ENCODE measurements at regions not wholly inside any gene's neighbourhood (a gene's known extent, or its start where the extent isn't known, plus 50 kb on each side); places are given as distances from the start of the nearest gene placed in this dataset.

DNA sequence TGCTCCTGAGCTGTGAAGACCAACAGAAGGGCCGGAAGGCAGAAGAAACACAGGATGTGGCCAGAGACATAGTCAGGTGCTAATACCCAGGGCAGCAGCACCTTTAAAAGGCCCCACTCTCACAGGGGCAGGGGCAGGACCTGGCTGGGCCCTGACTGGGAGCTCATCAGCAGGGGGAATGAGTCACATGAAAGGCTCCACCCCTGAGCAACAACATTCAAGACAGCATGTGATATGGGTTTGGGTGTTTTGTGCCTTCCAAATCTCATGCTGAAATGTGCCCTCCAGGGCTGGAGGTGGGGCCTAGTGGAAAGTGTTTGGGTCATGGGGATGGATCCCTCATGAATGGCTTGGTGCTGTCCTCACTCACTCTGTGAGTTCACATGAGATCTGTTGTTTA lies 181.7 kb downstream of the ERCC6L2 start:
- intact Hi-C loops (cut with micrococcal nuclease) (no loop called here), in situ Hi-C loops (cut with MboI) (no loop called here)
- WGBS (ENCODE audit: insufficient coverage, low coverage, missing lambda C conversion rate), result 0% methylated on average over 1 of the region's 1 CpG
- POLR2A ChIA-PET, result interaction anchor here (0.6 kb wide), 1 partner anchor 666 kb away, joined by 5 read pairs; no protein-coding TSS in a partner anchor
- Histone ChIP-seq H3K27me3 (ENCODE audit: control insufficient read depth in 2 of 2, insufficient read depth in 2 of 2, low read length in 2 of 2) (peaks cover under 1 to 9% of the 10 kb centered on the region in 2 experiments; a peak in 3 of 5 replicates), H3K36me3 (ENCODE audit: control insufficient read depth, insufficient read depth, low read length) (no peaks in the 10 kb centered on the region), H3K4me3 (no peak overlapping the region), H3K4me1 (replicated peaks in 1 of 2; ENCODE audit: control insufficient read depth in 2 of 2, insufficient read depth in 2 of 2, low read length in 2 of 2) (no peaks in the 10 kb centered on the region), H4K20me1 (replicated peaks; ENCODE audit: control insufficient read depth, insufficient read depth, low read length) (no peaks in the 10 kb centered on the region), H3K9me3 (replicated peaks; ENCODE audit: control insufficient read depth, insufficient read depth, low read depth, low read length) (peaks cover 2% of the 10 kb centered on the region; the same call in 1 of the 2 replicates), H2AFZ (ENCODE audit: low read depth, low read length) (no peak overlapping the region), H3K79me2 (ENCODE audit: control insufficient read depth, insufficient read depth, low read length) (no peaks in the 10 kb centered on the region), H3K4me2 (ENCODE audit: insufficient read depth, low read length) (no peak overlapping the region), H3K9me1 (ENCODE audit: control insufficient read depth, insufficient read depth, low read length) (no peaks in the 10 kb centered on the region), H3K9ac (ENCODE audit: insufficient read depth in 1 of 2, low read depth in 2 of 2, low read length in 2 of 2) (no peak overlapping the region), H3K27ac (ENCODE audit: extremely low read depth, low read depth, low read length) (no peak overlapping the region)
- ATAC-seq (no peak), DNase-seq (ENCODE audit: extremely low read depth in 1 of 4, low spot score in 3 of 4) (no peak), FAIRE-seq (no peak)
- no peak for TF ChIP-seq ZNF146 (CRISPR knock-in tag; IDR thresholded peaks at IDR 0.05; ENCODE audit: unreplicated experiment)
- no peak for TF ChIP-seq ZNF197 (CRISPR knock-in tag; IDR thresholded peaks at IDR 0.05; ENCODE audit: low read depth)
- TF ChIP-seq, protein P1, sequence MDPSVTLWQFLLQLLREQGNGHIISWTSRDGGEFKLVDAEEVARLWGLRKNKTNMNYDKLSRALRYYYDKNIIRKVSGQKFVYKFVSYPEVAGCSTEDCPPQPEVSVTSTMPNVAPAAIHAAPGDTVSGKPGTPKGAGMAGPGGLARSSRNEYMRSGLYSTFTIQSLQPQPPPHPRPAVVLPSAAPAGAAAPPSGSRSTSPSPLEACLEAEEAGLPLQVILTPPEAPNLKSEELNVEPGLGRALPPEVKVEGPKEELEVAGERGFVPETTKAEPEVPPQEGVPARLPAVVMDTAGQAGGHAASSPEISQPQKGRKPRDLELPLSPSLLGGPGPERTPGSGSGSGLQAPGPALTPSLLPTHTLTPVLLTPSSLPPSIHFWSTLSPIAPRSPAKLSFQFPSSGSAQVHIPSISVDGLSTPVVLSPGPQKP (CRISPR knock-in tag; IDR thresholded peaks at IDR 0.05), result no peak
- no peak for TF ChIP-seq ILF3 (IDR thresholded peaks at IDR 0.05; ENCODE audit: borderline replicate concordance)
- TF ChIP-seq USF1 (CRISPR knock-in tag; IDR thresholded peaks at IDR 0.05), result no peak
- no peak for TF ChIP-seq FOXK2 (conservative IDR thresholded peaks at IDR 0.05 in 1 of 2, IDR thresholded peaks at IDR 0.05 in 1 of 2; ENCODE audit: low read depth in 2 of 2)
- no TSS peak for BruUV-seq (replicated peaks)
- CTCF ChIA-PET (ENCODE audit: low intra/inter-chr PET ratio), result no interaction called here
